KMS-11 (cell line): ENCODE measurements at regions not wholly inside any gene's neighbourhood (a gene's known extent, or its start where the extent isn't known, plus 50 kb on each side); places are given as distances from the start of the nearest gene placed in this dataset.

ENCODE experiments used
- H2AFZ ChIP-seq: fragments of 200-600 bp; sonication (generic); 2 replicates; pipeline ENCODE4 v1.6.1; 2016; ENCODE audit warnings: antibody characterized with exemption, mixed run types, low read depth
- H3K27ac ChIP-seq: fragments of 200-600 bp; sonication (generic); 2 replicates; pipeline ENCODE4 v1.6.1; 2016; ENCODE audit warnings: mild to moderate bottlenecking, mixed run types
- H3K27me3 ChIP-seq: fragments of 200-600 bp; sonication (generic); 2 replicates; pipeline ENCODE4 v1.6.1; 2017; ENCODE audit warnings: mild to moderate bottlenecking, low read depth, mixed run types, moderate library complexity; ENCODE audit not compliant: insufficient read depth
- H3K36me3 ChIP-seq: fragments of 200-600 bp; sonication (generic); 2 replicates; pipeline ENCODE4 v1.6.1; 2017; ENCODE audit warnings: mild to moderate bottlenecking, mixed run types; ENCODE audit not compliant: insufficient read depth
- H3K4me1 ChIP-seq: fragments of 200-600 bp; sonication (generic); 2 replicates; pipeline ENCODE4 v1.6.1; 2016; ENCODE audit warnings: mild to moderate bottlenecking, low read depth, mixed run types; ENCODE audit not compliant: poor library complexity, severe bottlenecking
- H3K4me2 ChIP-seq: fragments of 200-600 bp; sonication (generic); 2 replicates; pipeline ENCODE4 v1.7.0; 2016; ENCODE audit warnings: mild to moderate bottlenecking, mixed run types
- H3K4me3 ChIP-seq: fragments of 200-600 bp; sonication (generic); IDR thresholded peaks from 2 replicates; pipeline ENCODE4 v1.6.1; 2017; ENCODE audit warnings: low read depth, low read length, mixed read lengths; ENCODE audit not compliant: insufficient read depth
- H3K79me2 ChIP-seq: fragments of 200-600 bp; sonication (generic); 2 replicates; pipeline ENCODE4 v1.6.1; 2016; ENCODE audit warnings: low read depth, mixed run types; ENCODE audit not compliant: insufficient read depth
- H3K9ac ChIP-seq: fragments of 200-600 bp; sonication (generic); 2 replicates; pipeline ENCODE4 v1.6.1; 2016; ENCODE audit warnings: mild to moderate bottlenecking, mixed run types
- H4K20me1 ChIP-seq: fragments of 200-600 bp; sonication (generic); 2 replicates; pipeline ENCODE4 v1.6.1; 2016; ENCODE audit warnings: mild to moderate bottlenecking, mixed run types; ENCODE audit not compliant: insufficient read depth
- TF ChIP-seq, protein P1 (sequence below): fragments of 200-600 bp; sonication (generic); conservative IDR thresholded peaks from 2 replicates; pipeline ENCODE4 v1.6.1; 2017; ENCODE audit warnings: low read depth, mild to moderate bottlenecking, antibody characterized with exemption, low read length, moderate library complexity, mixed read lengths

DNA sequence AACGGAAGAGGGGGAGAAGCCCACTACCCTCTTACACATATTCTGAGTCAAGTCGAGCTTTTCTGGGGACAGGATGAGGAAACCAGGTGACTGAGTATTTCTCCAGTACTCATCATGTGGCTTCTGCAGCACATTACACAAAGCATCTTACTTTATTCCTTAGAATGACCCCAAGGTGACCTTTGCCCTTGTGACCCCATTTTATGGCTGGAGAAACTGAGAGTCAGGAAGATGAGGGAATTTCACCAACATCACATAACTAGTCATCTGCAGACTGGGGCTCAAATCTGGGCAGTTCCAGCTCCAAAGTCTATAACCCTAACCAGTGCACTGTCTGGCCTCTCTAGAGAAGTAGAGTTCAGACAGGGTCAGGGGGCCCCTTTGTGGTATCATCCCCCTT, 707.0 kb downstream of the UQCRFS1 start:
- Histone ChIP-seq H4K20me1 (no peaks in the 10 kb centered on the region), H3K27ac (no peak overlapping the region), H2AFZ (no peak overlapping the region), H3K27me3 (no peaks in the 10 kb centered on the region), H3K4me1 (peaks cover 12% of the 10 kb centered on the region), H3K9ac (no peak overlapping the region), H3K4me3 (no peak overlapping the region), H3K4me2 (no peak overlapping the region), H3K79me2 (no peaks in the 10 kb centered on the region), H3K36me3 (no peaks in the 10 kb centered on the region)
- TF ChIP-seq, protein P1, sequence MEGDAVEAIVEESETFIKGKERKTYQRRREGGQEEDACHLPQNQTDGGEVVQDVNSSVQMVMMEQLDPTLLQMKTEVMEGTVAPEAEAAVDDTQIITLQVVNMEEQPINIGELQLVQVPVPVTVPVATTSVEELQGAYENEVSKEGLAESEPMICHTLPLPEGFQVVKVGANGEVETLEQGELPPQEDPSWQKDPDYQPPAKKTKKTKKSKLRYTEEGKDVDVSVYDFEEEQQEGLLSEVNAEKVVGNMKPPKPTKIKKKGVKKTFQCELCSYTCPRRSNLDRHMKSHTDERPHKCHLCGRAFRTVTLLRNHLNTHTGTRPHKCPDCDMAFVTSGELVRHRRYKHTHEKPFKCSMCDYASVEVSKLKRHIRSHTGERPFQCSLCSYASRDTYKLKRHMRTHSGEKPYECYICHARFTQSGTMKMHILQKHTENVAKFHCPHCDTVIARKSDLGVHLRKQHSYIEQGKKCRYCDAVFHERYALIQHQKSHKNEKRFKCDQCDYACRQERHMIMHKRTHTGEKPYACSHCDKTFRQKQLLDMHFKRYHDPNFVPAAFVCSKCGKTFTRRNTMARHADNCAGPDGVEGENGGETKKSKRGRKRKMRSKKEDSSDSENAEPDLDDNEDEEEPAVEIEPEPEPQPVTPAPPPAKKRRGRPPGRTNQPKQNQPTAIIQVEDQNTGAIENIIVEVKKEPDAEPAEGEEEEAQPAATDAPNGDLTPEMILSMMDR = no peak

DNA sequence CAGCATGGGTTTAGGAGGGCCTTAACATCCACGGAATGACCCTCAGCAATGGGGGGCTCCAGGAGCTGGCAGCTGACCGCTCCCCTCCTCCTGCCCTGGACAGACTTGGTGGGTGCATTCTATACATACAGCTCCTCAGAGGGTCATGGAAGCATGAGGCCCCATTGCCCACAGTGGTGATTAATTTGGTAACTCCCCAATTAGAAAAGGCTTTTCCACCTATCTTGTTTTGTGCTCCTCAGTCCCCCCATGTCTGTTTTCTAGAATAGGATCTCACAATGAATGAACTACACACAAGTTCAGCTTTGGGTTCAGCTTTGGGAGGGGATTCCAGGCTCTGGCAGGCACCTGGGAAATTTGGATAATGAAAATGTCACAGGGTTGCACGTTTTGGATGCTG, 707.8 kb downstream of the UQCRFS1 start:
- H3K4me2 ChIP-seq = no peak overlapping the region
- peaks cover 12% of the 10 kb centered on the region for H3K4me1 ChIP-seq
- TF ChIP-seq, protein P1 = no peak
- H3K79me2 ChIP-seq = no peaks in the 10 kb centered on the region
- H3K27me3 ChIP-seq = no peaks in the 10 kb centered on the region
- no peak overlapping the region for H3K9ac ChIP-seq
- no peaks in the 10 kb centered on the region for H4K20me1 ChIP-seq
- no peak overlapping the region for H2AFZ ChIP-seq
- H3K36me3 ChIP-seq = no peaks in the 10 kb centered on the region
- no peak overlapping the region for H3K4me3 ChIP-seq
- no peak overlapping the region for H3K27ac ChIP-seq

DNA sequence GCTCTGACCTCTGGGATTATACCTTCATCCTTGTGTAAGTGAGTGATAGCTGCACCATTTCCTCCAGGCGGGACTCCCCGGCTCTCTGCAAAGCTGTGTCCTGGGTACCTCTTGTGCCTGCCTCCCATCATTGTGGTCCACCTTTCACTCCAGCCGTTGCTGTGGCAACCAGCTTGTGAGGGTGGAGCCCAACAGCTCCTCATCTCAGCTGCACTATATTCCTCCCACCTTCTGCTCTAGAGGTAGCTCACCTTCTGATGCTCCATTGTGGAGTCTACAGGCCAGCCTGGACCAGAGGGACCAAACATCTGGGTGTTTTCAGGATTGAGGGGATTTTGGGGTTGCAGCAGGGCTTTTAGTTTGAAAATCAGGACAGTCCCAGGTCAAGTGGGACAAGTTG, 708.2 kb downstream of the UQCRFS1 start:
- Histone ChIP-seq H3K9ac (no peak overlapping the region), H3K27me3 (no peaks in the 10 kb centered on the region), H4K20me1 (no peaks in the 10 kb centered on the region), H3K79me2 (no peaks in the 10 kb centered on the region), H3K36me3 (no peaks in the 10 kb centered on the region), H3K27ac (no peak overlapping the region), H3K4me1 (peaks cover 12% of the 10 kb centered on the region), H3K4me3 (no peak overlapping the region), H3K4me2 (no peak overlapping the region), H2AFZ (no peak overlapping the region)
- TF ChIP-seq, protein P1 = no peak

DNA sequence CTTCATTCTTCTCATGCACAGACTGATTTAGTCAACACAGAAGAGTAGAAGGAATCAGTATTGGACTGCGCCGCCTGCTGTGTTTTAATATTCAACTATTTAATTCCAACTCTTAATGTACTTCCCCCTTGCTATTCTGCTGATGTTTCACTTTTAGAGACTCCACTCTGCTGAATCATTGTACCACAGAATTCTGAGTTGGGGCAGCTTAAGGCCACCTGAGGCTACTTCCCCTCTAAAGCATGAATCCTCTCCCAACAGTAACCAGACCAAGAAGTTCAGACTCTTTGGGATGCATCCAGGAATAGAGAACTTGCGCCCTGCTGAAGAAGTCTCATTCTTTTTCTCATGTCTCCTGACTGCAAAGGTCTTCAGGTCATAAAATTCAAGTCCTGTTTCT, 708.8 kb downstream of the UQCRFS1 start:
- TF ChIP-seq, protein P1 = no peak
- Histone ChIP-seq H4K20me1 (no peaks in the 10 kb centered on the region), H3K4me1 (peaks cover 12% of the 10 kb centered on the region), H3K27me3 (no peaks in the 10 kb centered on the region), H3K4me2 (no peak overlapping the region), H3K9ac (no peak overlapping the region), H3K36me3 (no peaks in the 10 kb centered on the region), H3K27ac (no peak overlapping the region), H3K79me2 (no peaks in the 10 kb centered on the region), H3K4me3 (no peak overlapping the region), H2AFZ (no peak overlapping the region; the same call in 1 of the 2 replicates)
